IMR-90 (cell line): ENCODE measurements at regions not wholly inside any gene's neighbourhood (a gene's known extent, or its start where the extent isn't known, plus 50 kb on each side); places are given as distances from the start of the nearest gene placed in this dataset.

Experiments used
- ATAC-seq: fragments of 200-7000 bp; cut with Tn5 transposase; 2 replicates; pipeline ENCODE4 v1.9.1; 2020; ENCODE audit warnings: low read depth, mild to moderate bottlenecking, moderate library complexity
- BruUV-seq: library from RNA; stranded (reverse); fragments of 400-500 nt; replicated peaks from 2 replicates; lab custom pipeline; 2021; lab: Mats Ljungman, UMichigan
- CTCF ChIA-PET: fragments of 300-600 bp; formaldehyde crosslinking; extraction: SDS; loops from one replicate; lab custom pipeline; 2021; ENCODE audit warnings: antibody characterized with exemption; lab: Yijun Ruan, JAX
- POLR2A ChIA-PET: fragments of 300-600 bp; sonication (Branson Sonifier 250); formaldehyde crosslinking; loops from one replicate; lab custom pipeline; 2022; ENCODE audit warnings: antibody characterized with exemption; ENCODE audit not compliant: unreplicated experiment; lab: Charles Lee
- DNase-seq: peaks from one replicate; pipeline ENCODE4 v3.0.0; 2013
- H2AFZ ChIP-seq: replicated peaks from 2 replicates; pipeline ENCODE3; 2013; ENCODE audit warnings: low read length, mild to moderate bottlenecking; ENCODE audit not compliant: poor library complexity
- H2AK5ac ChIP-seq: 2 replicates; pipeline ENCODE4 v1.6.1; 2013; ENCODE audit warnings: low read depth, low read length, inconsistent platforms
- H2AK9ac ChIP-seq: replicated peaks from 2 replicates; pipeline ENCODE3; 2013; ENCODE audit warnings: mild to moderate bottlenecking, low read depth, low read length, moderate library complexity; ENCODE audit not compliant: poor library complexity
- H2BK120ac ChIP-seq: 2 replicates; pipeline ENCODE4 v1.6.1; 2013; ENCODE audit warnings: low read depth, low read length, inconsistent platforms
- H2BK15ac ChIP-seq: 3 replicates; pipeline ENCODE4 v1.6.1; 2013; ENCODE audit warnings: low read depth, low read length, inconsistent platforms
- H2BK20ac ChIP-seq: 2 replicates; pipeline ENCODE4 v1.6.1; 2013; ENCODE audit warnings: low read depth, mild to moderate bottlenecking, inconsistent platforms, low read length, moderate library complexity
- H2BK5ac ChIP-seq: 2 replicates; pipeline ENCODE4 v1.6.1; 2013; ENCODE audit warnings: mild to moderate bottlenecking, low read depth, low read length, inconsistent platforms; ENCODE audit not compliant: poor library complexity, severe bottlenecking
- H3K14ac ChIP-seq: replicated peaks from 2 replicates; pipeline ENCODE4 v1.6.1; 2013; ENCODE audit warnings: low read depth, low read length, inconsistent platforms
- H3K18ac ChIP-seq: 2 replicates; pipeline ENCODE4 v1.6.1; 2013; ENCODE audit warnings: low read depth, low read length, control low read depth
- H3K23ac ChIP-seq: 2 replicates; pipeline ENCODE4 v1.6.1; 2013; ENCODE audit warnings: low read depth, low read length, inconsistent platforms
- H3K27ac ChIP-seq: 2 replicates; pipeline ENCODE4 v1.5.1; 2013; ENCODE audit warnings: mild to moderate bottlenecking, control low read depth, low read length; ENCODE audit not compliant: insufficient read depth
- H3K27me3 ChIP-seq: 2 replicates; pipeline ENCODE4 v1.6.1; 2013; ENCODE audit warnings: low read length; ENCODE audit not compliant: control insufficient read depth, insufficient read depth
- H3K36me3 ChIP-seq: 2 replicates; pipeline ENCODE4 v1.6.1; 2013; ENCODE audit warnings: low read length, mixed read lengths; ENCODE audit not compliant: control insufficient read depth, insufficient read depth
- H3K4ac ChIP-seq: 2 replicates; pipeline ENCODE4 v1.6.1; 2013; ENCODE audit warnings: low read depth, low read length, inconsistent platforms
- H3K4me1 ChIP-seq: 2 replicates; pipeline ENCODE4 v1.6.1; 2013; ENCODE audit warnings: low read length, mixed read lengths; ENCODE audit not compliant: control insufficient read depth, insufficient read depth
- H3K4me2 ChIP-seq: 2 replicates; pipeline ENCODE4 v1.6.1; 2013; ENCODE audit warnings: low read depth, mild to moderate bottlenecking, control low read depth, low read length, moderate library complexity
- H3K4me3 ChIP-seq: 2 replicates; pipeline ENCODE4 v1.5.1; 2013; ENCODE audit warnings: low read depth, mild to moderate bottlenecking, control low read depth, low read length, moderate library complexity; ENCODE audit not compliant: insufficient read depth
- H3K56ac ChIP-seq: 2 replicates; pipeline ENCODE4 v1.6.1; 2013; ENCODE audit warnings: low read length, inconsistent platforms; ENCODE audit not compliant: insufficient read depth; ENCODE audit errors: extremely low read depth
- H3K79me1 ChIP-seq, 2 experiments: 2 replicates each; pipeline ENCODE4 v1.6.1; 2013; ENCODE audit warnings: low read length in 2 of 2, inconsistent platforms in 1 of 2, low read depth in 1 of 2
- H3K9ac ChIP-seq: 2 replicates; pipeline ENCODE4 v1.6.1; 2013; ENCODE audit warnings: low read depth, low read length, control low read depth
- H3K9me1 ChIP-seq: 2 replicates; pipeline ENCODE4 v1.6.1; 2013; ENCODE audit warnings: low read length, inconsistent platforms; ENCODE audit not compliant: insufficient read depth
- H3K9me3 ChIP-seq: 2 replicates; pipeline ENCODE4 v1.6.1; 2013; ENCODE audit warnings: low read length; ENCODE audit not compliant: control insufficient read depth, insufficient read depth
- H4K20me1 ChIP-seq: 2 replicates; pipeline ENCODE4 v1.6.1; 2013; ENCODE audit warnings: low read length, inconsistent platforms; ENCODE audit not compliant: insufficient read depth
- H4K5ac ChIP-seq: 2 replicates; pipeline ENCODE4 v1.6.1; 2013; ENCODE audit warnings: mild to moderate bottlenecking, low read depth, low read length, control low read depth
- H4K8ac ChIP-seq, 2 experiments: 2 replicates each; pipeline ENCODE4 v1.6.1; 2013; ENCODE audit warnings: low read depth in 2 of 2, low read length in 2 of 2, control low read depth in 1 of 2, inconsistent platforms in 1 of 2
- H4K91ac ChIP-seq: 2 replicates; pipeline ENCODE4 v1.6.1; 2013; ENCODE audit warnings: low read depth, low read length, inconsistent platforms; ENCODE audit not compliant: insufficient read depth
- BHLHE40 ChIP-seq: fragments of 150-350 bp; IDR thresholded peaks from 2 replicates; pipeline ENCODE4 v1.6.1; 2016; ENCODE audit warnings: mild to moderate bottlenecking, low read depth, low read length
- CEBPB ChIP-seq: IDR thresholded peaks from 2 replicates; pipeline ENCODE4 v1.6.1; 2012; ENCODE audit warnings: low read depth, low read length, improper control_type of control experiment
- CHD1 ChIP-seq: IDR thresholded peaks from 2 replicates; pipeline ENCODE4 v1.6.1; 2012; ENCODE audit warnings: low read depth, low read length, improper control_type of control experiment
- CTCF ChIP-seq: conservative IDR thresholded peaks from 2 replicates; pipeline ENCODE4 v1.5.1; 2012; ENCODE audit warnings: mild to moderate bottlenecking, low read depth, low read length, improper control_type of control experiment
- ELK1 ChIP-seq: fragments of 150-350 bp; IDR thresholded peaks from 2 replicates; pipeline ENCODE4 v1.6.1; 2016; ENCODE audit warnings: low read depth, mild to moderate bottlenecking, low read length, moderate library complexity, borderline replicate concordance
- FOS ChIP-seq: fragments of 150-350 bp; IDR thresholded peaks from 2 replicates; pipeline ENCODE4 v1.6.1; 2016; ENCODE audit warnings: low read depth, low read length
- MAFK ChIP-seq: IDR thresholded peaks from 2 replicates; pipeline ENCODE4 v1.6.1; 2012; ENCODE audit warnings: low read depth, low read length, improper control_type of control experiment
- MAZ ChIP-seq: IDR thresholded peaks from 2 replicates; pipeline ENCODE4 v1.6.1; 2012; ENCODE audit warnings: low read depth, mild to moderate bottlenecking, low read length, improper control_type of control experiment, moderate library complexity, borderline replicate concordance
- MXI1 ChIP-seq: IDR thresholded peaks from 2 replicates; pipeline ENCODE4 v1.6.1; 2012; ENCODE audit warnings: low read depth, mild to moderate bottlenecking, low read length, moderate library complexity, borderline replicate concordance
- NFE2L2 ChIP-seq: fragments of 150-350 bp; IDR thresholded peaks from 2 replicates; pipeline ENCODE4 v1.6.1; 2016; ENCODE audit warnings: low read depth, mild to moderate bottlenecking, low read length
- POLR2A ChIP-seq: IDR thresholded peaks from 2 replicates; pipeline ENCODE4 v1.6.1; 2012; ENCODE audit warnings: mild to moderate bottlenecking, low read depth, low read length
- RAD21 ChIP-seq: IDR thresholded peaks from 2 replicates; pipeline ENCODE4 v1.6.1; 2012; ENCODE audit warnings: low read length, improper control_type of control experiment
- RCOR1 ChIP-seq: IDR thresholded peaks from 2 replicates; pipeline ENCODE4 v1.6.1; 2012; ENCODE audit warnings: mild to moderate bottlenecking, low read length, improper control_type of control experiment; ENCODE audit not compliant: insufficient replicate concordance
- RFX5 ChIP-seq: IDR thresholded peaks from 2 replicates; pipeline ENCODE4 v1.8.0; 2012; ENCODE audit warnings: low read depth, mild to moderate bottlenecking, low read length, moderate library complexity
- SMC3 ChIP-seq: fragments of 150-350 bp; IDR thresholded peaks from 2 replicates; pipeline ENCODE4 v1.6.1; 2016; ENCODE audit warnings: low read depth, mild to moderate bottlenecking, antibody characterized with exemption, low read length, moderate library complexity
- WGBS, 2 experiments: methylation state at CpG; one replicate each; pipeline versions ENCODE4 v1.1.5 to v1.1.7; 2013; ENCODE audit warnings: missing lambda C conversion rate in 2 of 2; ENCODE audit not compliant: insufficient read length in 1 of 2; ENCODE audit errors: extremely low coverage in 2 of 2; 5-methylcytosine and 5-hydroxymethylcytosine counted together
- dilution Hi-C: fragments of 300-500 bp; cut with HindIII; formaldehyde crosslinking; loops from one replicate; pipeline ENCODE4 v1.14.3; 2018; ENCODE audit warnings: low sequenced_read_pairs; ENCODE audit not compliant: unreplicated experiment
- in situ Hi-C: fragments of 300-500 bp; cut with MboI; formaldehyde crosslinking; loops from 3 replicates; pipeline ENCODE4 v1.14.3; 2019; ENCODE audit warnings: low sequenced_read_pairs, inconsistent platforms, mixed read lengths
- intact Hi-C: fragments of 100-400 bp; cut with micrococcal nuclease; formaldehyde crosslinking; loops from 2 replicates; pipeline ENCODE4 v1.10.0; 2022
- TF ChIP-seq, protein P1 (sequence below): fragments of 150-350 bp; IDR thresholded peaks from 2 replicates; pipeline ENCODE4 v1.6.1; 2017; ENCODE audit warnings: mild to moderate bottlenecking, antibody characterized with exemption, low read length, low read depth

GRCh38 chr2:126771094-126771493 lies 115.1 kb downstream of the GYPC start:
- Histone ChIP-seq H2BK20ac (no peak overlapping the region), H4K8ac (no peak overlapping the region), H3K27ac (no peak overlapping the region), H3K23ac (no peak overlapping the region), H4K91ac (no peak overlapping the region), H2BK15ac (no peak overlapping the region), H3K4ac (no peak overlapping the region), H3K9me1 (no peaks in the 10 kb centered on the region), H2AK5ac (no peak overlapping the region), H3K4me3 (no peak overlapping the region), H3K27me3 (peaks cover 10% of the 10 kb centered on the region; the same call in 1 of the 2 replicates), H3K9me3 (no peaks in the 10 kb centered on the region), H2AK9ac (no peak overlapping the region), H3K79me1 (no peaks in the 10 kb centered on the region), H3K4me1 (no peaks in the 10 kb centered on the region), H4K20me1 (no peaks in the 10 kb centered on the region), H3K9ac (no peak overlapping the region), H2BK120ac (no peak overlapping the region), H3K14ac (no peak overlapping the region), H2AFZ (no peak overlapping the region), H2BK5ac (no peak overlapping the region), H3K18ac (no peak overlapping the region), H3K56ac (no peak overlapping the region), H4K5ac (no peak overlapping the region), H3K36me3 (no peaks in the 10 kb centered on the region), H3K4me2 (no peak overlapping the region)
- no peak for ATAC-seq
- BruUV-seq: no TSS peak
- TF ChIP-seq, protein P1, sequence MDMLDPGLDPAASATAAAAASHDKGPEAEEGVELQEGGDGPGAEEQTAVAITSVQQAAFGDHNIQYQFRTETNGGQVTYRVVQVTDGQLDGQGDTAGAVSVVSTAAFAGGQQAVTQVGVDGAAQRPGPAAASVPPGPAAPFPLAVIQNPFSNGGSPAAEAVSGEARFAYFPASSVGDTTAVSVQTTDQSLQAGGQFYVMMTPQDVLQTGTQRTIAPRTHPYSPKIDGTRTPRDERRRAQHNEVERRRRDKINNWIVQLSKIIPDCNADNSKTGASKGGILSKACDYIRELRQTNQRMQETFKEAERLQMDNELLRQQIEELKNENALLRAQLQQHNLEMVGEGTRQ: no peak
- TF ChIP-seq POLR2A: no peak
- no peak for TF ChIP-seq NFE2L2
- TF ChIP-seq CTCF: no peak
- TF ChIP-seq RCOR1: no peak
- no peak for TF ChIP-seq RFX5
- TF ChIP-seq MAZ: no peak
- no peak for TF ChIP-seq BHLHE40
- no peak for TF ChIP-seq CEBPB
- TF ChIP-seq MXI1: no peak
- TF ChIP-seq MAFK: no peak
- TF ChIP-seq RAD21: no peak
- no peak for TF ChIP-seq CHD1
- TF ChIP-seq FOS: no peak
- TF ChIP-seq SMC3: no peak
- no peak for TF ChIP-seq ELK1
- ChIA-PET POLR2A (no interaction called here), CTCF (no interaction called here)
- DNase-seq: no peak
- dilution Hi-C loops (no loop called here), intact Hi-C loops (loop anchor here (10.0 kb wide), 2 partner anchors 526 to 1956 kb away; no protein-coding TSS in a partner anchor), in situ Hi-C loops (no loop called here)
- 67% methylated on average over 3 of the region's 6 CpGs; no CpG with 5 or more reads in 1 of the 2 experiments for WGBS, 2 experiments
